ENCODE measurements at regions not wholly inside any gene's neighbourhood (a gene's known extent, or its start where the extent isn't known, plus 50 kb on each side); places are given as distances from the start of the nearest gene placed in this dataset.

GRCh38 chr3:170746175-170746942 lies 123.6 kb downstream of the RPL22L1 start:
- H3K27ac ChIP-seq, result no peak overlapping the region
- no peak for DNase-seq (ENCODE audit: low spot score)
- TF ChIP-seq CTCF (IDR thresholded peaks at IDR 0.05), result no peak
- H3K4me3 ChIP-seq, result no peak overlapping the region

GRCh38 chr3:170745211-170745718 lies 124.7 kb downstream of the RPL22L1 start:
- no peak for TF ChIP-seq CTCF (IDR thresholded peaks at IDR 0.05)
- no peak overlapping the region for H3K4me3 ChIP-seq
- no peak for DNase-seq (ENCODE audit: low spot score)
- no peak overlapping the region for H3K27ac ChIP-seq

GRCh38 chr3:170741756-170742529 lies 128.1 kb downstream of the RPL22L1 start:
- Histone ChIP-seq H3K27ac (peak overlapping the region; percentile 82 to 90), H3K4me3 (no peak overlapping the region)
- DNase-seq (ENCODE audit: low spot score), result no peak
- no peak for TF ChIP-seq CTCF (IDR thresholded peaks at IDR 0.05)

- peak; percentile 82 for DNase-seq (ENCODE audit: low spot score)
- H3K27ac ChIP-seq, result peak overlapping the region; percentile 82 to 90
- peak overlapping the region; percentile 29 for H3K4me3 ChIP-seq
- TF ChIP-seq CTCF (IDR thresholded peaks at IDR 0.05), result no peak
These were observed 129.0 kb downstream of the RPL22L1 start for GRCh38 chr3:170740726-170741591.

GRCh38 chr3:170740285-170740684 lies 129.7 kb downstream of the RPL22L1 start:
- Histone ChIP-seq H3K4me3 (no peak overlapping the region), H3K27ac (peak overlapping the region; percentile 82 to 90)
- no peak for TF ChIP-seq CTCF (IDR thresholded peaks at IDR 0.05)
- no peak for DNase-seq (ENCODE audit: low spot score)

GRCh38 chr3:170739410-170739809 lies 130.6 kb downstream of the RPL22L1 start:
- DNase-seq (ENCODE audit: low spot score), result no peak
- Histone ChIP-seq H3K4me3 (no peak overlapping the region), H3K27ac (no peak overlapping the region)
- TF ChIP-seq CTCF (IDR thresholded peaks at IDR 0.05), result no peak

All from coronary artery (tissue), 2 donors.